Prostate gland (tissue), 2 donors: ENCODE measurements at regions not wholly inside any gene's neighbourhood (a gene's known extent, or its start where the extent isn't known, plus 50 kb on each side); places are given as distances from the start of the nearest gene placed in this dataset.

ENCODE experiments used
- CTCF ChIP-seq, 4 experiments: fragments of 200-600 bp in 2 of 4; fragments of 450-650 bp in 2 of 4; sonication (generic) in 2 of 4; IDR thresholded peaks; 1 replicate in 3 of 4; 2 replicates in 1 of 4; pipeline ENCODE4 v1.5.1; 2016 to 2019; ENCODE audit warnings: antibody characterized with exemption in 4 of 4, mild to moderate bottlenecking in 2 of 4, moderate library complexity in 2 of 4
- POLR2A ChIP-seq: fragments of 450-650 bp; IDR thresholded peaks from one replicate; pipeline ENCODE4 v1.6.1; 2016; ENCODE audit warnings: antibody characterized with exemption, mild to moderate bottlenecking
- POLR2AphosphoS5 ChIP-seq: sonication (generic); formaldehyde crosslinking; IDR thresholded peaks from one replicate; pipeline ENCODE4 v1.6.1; 2017; ENCODE audit warnings: antibody characterized with exemption

- TF ChIP-seq CTCF (IDR thresholded peaks at IDR 0.05) (no peak), POLR2A (no peak), POLR2AphosphoS5 (no peak)
These were observed 102.0 kb upstream of the PIEZO2 start for GRCh38 chr18:11251229-11251890.
